ENCODE measurements at regions not wholly inside any gene's neighbourhood (a gene's known extent, or its start where the extent isn't known, plus 50 kb on each side); places are given as distances from the start of the nearest gene placed in this dataset.

GRCh38 chr20:60642541-60642940 lies 609.5 kb upstream of the CDH4 start:
- Mint-ChIP-seq H3K27ac (ENCODE audit: unreplicated experiment) (no peak overlapping the region), H3K4me1 (ENCODE audit: unreplicated experiment) (no peaks in the 10 kb centered on the region), H3K9me3 (ENCODE audit: unreplicated experiment) (peaks cover 17% of the 10 kb centered on the region), H3K36me3 (ENCODE audit: unreplicated experiment) (no peaks in the 10 kb centered on the region), H3K4me3 (ENCODE audit: unreplicated experiment) (no peak overlapping the region), H3K27me3 (ENCODE audit: unreplicated experiment) (no peaks in the 10 kb centered on the region)
- no peak for DNase-seq (ENCODE audit: extremely low spot score, unreplicated experiment)
- no peak for TF ChIP-seq CTCF (IDR thresholded peaks at IDR 0.05)

- H3K4me1 Mint-ChIP-seq (ENCODE audit: unreplicated experiment), result no peaks in the 10 kb centered on the region
- peaks cover 34% of the 10 kb centered on the region for H3K9me3 Mint-ChIP-seq (ENCODE audit: unreplicated experiment)
- H3K4me3 Mint-ChIP-seq (ENCODE audit: unreplicated experiment), result no peak overlapping the region
- no peak for DNase-seq (ENCODE audit: extremely low spot score, unreplicated experiment)
- no peak overlapping the region for H3K27ac Mint-ChIP-seq (ENCODE audit: unreplicated experiment)
- no peak for TF ChIP-seq CTCF (IDR thresholded peaks at IDR 0.05)
- no peaks in the 10 kb centered on the region for H3K36me3 Mint-ChIP-seq (ENCODE audit: unreplicated experiment)
- H3K27me3 Mint-ChIP-seq (ENCODE audit: unreplicated experiment), result no peaks in the 10 kb centered on the region
Observed at GRCh38 chr20:60648556-60648955, 603.5 kb upstream of the CDH4 start.

GRCh38 chr20:60649541-60649940 lies 602.5 kb upstream of the CDH4 start:
- TF ChIP-seq CTCF (IDR thresholded peaks at IDR 0.05), result no peak

GRCh38 chr20:60650087-60650486 lies 602.0 kb upstream of the CDH4 start:
- Mint-ChIP-seq H3K27me3 (ENCODE audit: unreplicated experiment) (no peaks in the 10 kb centered on the region), H3K27ac (ENCODE audit: unreplicated experiment) (no peak overlapping the region), H3K9me3 (ENCODE audit: unreplicated experiment) (peaks cover 38% of the 10 kb centered on the region), H3K36me3 (ENCODE audit: unreplicated experiment) (no peaks in the 10 kb centered on the region), H3K4me1 (ENCODE audit: unreplicated experiment) (no peaks in the 10 kb centered on the region), H3K4me3 (ENCODE audit: unreplicated experiment) (no peak overlapping the region)
- DNase-seq (ENCODE audit: extremely low spot score, unreplicated experiment), result no peak
- no peak for TF ChIP-seq CTCF (IDR thresholded peaks at IDR 0.05)

More at GRCh38 chr20:60649541-60649940, 602.5 kb upstream of the CDH4 start:
- DNase-seq (ENCODE audit: extremely low spot score, unreplicated experiment), result no peak
- peaks cover 37% of the 10 kb centered on the region for H3K9me3 Mint-ChIP-seq (ENCODE audit: unreplicated experiment)
- H3K27ac Mint-ChIP-seq (ENCODE audit: unreplicated experiment), result no peak overlapping the region
- H3K4me1 Mint-ChIP-seq (ENCODE audit: unreplicated experiment), result no peaks in the 10 kb centered on the region
- no peaks in the 10 kb centered on the region for H3K36me3 Mint-ChIP-seq (ENCODE audit: unreplicated experiment)
- H3K27me3 Mint-ChIP-seq (ENCODE audit: unreplicated experiment), result no peaks in the 10 kb centered on the region
- no peak overlapping the region for H3K4me3 Mint-ChIP-seq (ENCODE audit: unreplicated experiment)

GRCh38 chr20:60652046-60652445 lies 600.0 kb upstream of the CDH4 start:
- Mint-ChIP-seq H3K27ac (ENCODE audit: unreplicated experiment) (no peak overlapping the region), H3K9me3 (ENCODE audit: unreplicated experiment) (peaks cover 44% of the 10 kb centered on the region), H3K36me3 (ENCODE audit: unreplicated experiment) (no peaks in the 10 kb centered on the region), H3K4me1 (ENCODE audit: unreplicated experiment) (no peaks in the 10 kb centered on the region), H3K4me3 (ENCODE audit: unreplicated experiment) (no peak overlapping the region), H3K27me3 (ENCODE audit: unreplicated experiment) (no peaks in the 10 kb centered on the region)
- DNase-seq (ENCODE audit: extremely low spot score, unreplicated experiment), result no peak
- no peak for TF ChIP-seq CTCF (IDR thresholded peaks at IDR 0.05)
